Liver (tissue), 3 donors: ENCODE measurements at regions not wholly inside any gene's neighbourhood (a gene's known extent, or its start where the extent isn't known, plus 50 kb on each side); places are given as distances from the start of the nearest gene placed in this dataset.

ENCODE experiments used
- CTCF ChIP-seq: fragments of 150-350 bp; IDR thresholded peaks from 2 replicates; pipeline ENCODE4 v1.5.1; 2017; ENCODE audit warnings: improper control_type of control experiment, low read depth, low read length; ENCODE audit not compliant: missing input control
- MAX ChIP-seq: IDR thresholded peaks from 2 replicates; pipeline ENCODE4 v1.6.1; 2016; ENCODE audit warnings: antibody characterized with exemption
- NR2F2 ChIP-seq: IDR thresholded peaks from 2 replicates; pipeline ENCODE4 v1.6.1; 2016; ENCODE audit warnings: antibody characterized with exemption
- RAD21 ChIP-seq, 2 donors: IDR thresholded peaks; 2 replicates each; pipeline ENCODE4 v1.6.1; 2016; ENCODE audit warnings: antibody characterized with exemption in 2 of 2, mild to moderate bottlenecking in 2 of 2
- REST ChIP-seq: IDR thresholded peaks from 2 replicates; pipeline ENCODE4 v1.6.1; 2016; ENCODE audit warnings: antibody characterized with exemption, mild to moderate bottlenecking
- ZBTB33 ChIP-seq: IDR thresholded peaks from 2 replicates; pipeline ENCODE4 v1.6.1; 2016; ENCODE audit warnings: antibody characterized with exemption
- donor health status: healthy.
- donor health status: healthy.

- no peak for TF ChIP-seq REST
- TF ChIP-seq CTCF = no peak
- TF ChIP-seq MAX = no peak
- no peak for TF ChIP-seq RAD21 (IDR thresholded peaks at IDR 0.05)
- TF ChIP-seq NR2F2 = no peak
- no peak for TF ChIP-seq ZBTB33
These were observed 941.1 kb downstream of the KCNA4 start for GRCh38 chr11:29075726-29076125.
